ACC112 (cell line): ENCODE measurements at regions not wholly inside any gene's neighbourhood (a gene's known extent, or its start where the extent isn't known, plus 50 kb on each side); places are given as distances from the start of the nearest gene placed in this dataset.
"Not testable (repeated sequence)": the region's sequence is repeated elsewhere in the genome, so short reads cannot be mapped to it uniquely, and the experiment has no call there.

Source experiments
- H2AFZ ChIP-seq: fragments of 200-600 bp; sonication (generic); one replicate; pipeline ENCODE4 v1.6.0; 2017; ENCODE audit warnings: antibody characterized with exemption, low read length; ENCODE audit not compliant: unreplicated experiment
- H3K27ac ChIP-seq: fragments of 200-600 bp; sonication (generic); 2 replicates; pipeline ENCODE4 v1.5.1; 2014; ENCODE audit warnings: low read depth, mild to moderate bottlenecking, antibody characterized with exemption, low read length, moderate library complexity
- H3K27me3 ChIP-seq: fragments of 200-600 bp; sonication (generic); 2 replicates; pipeline ENCODE4 v1.6.1; 2014; ENCODE audit warnings: mild to moderate bottlenecking, antibody characterized with exemption, low read length, moderate library complexity, mixed read lengths; ENCODE audit not compliant: insufficient read depth
- H3K36me3 ChIP-seq: fragments of 200-600 bp; sonication (generic); 2 replicates; pipeline ENCODE4 v1.6.1; 2016; ENCODE audit warnings: mild to moderate bottlenecking, antibody characterized with exemption, low read length, moderate library complexity, mixed read lengths; ENCODE audit not compliant: insufficient read depth
- H3K4me1 ChIP-seq: fragments of 200-600 bp; sonication (generic); one replicate; pipeline ENCODE4 v1.6.1; 2016; ENCODE audit warnings: low read length, mixed read lengths; ENCODE audit not compliant: insufficient read depth, unreplicated experiment, control insufficient read depth
- H3K4me3 ChIP-seq: fragments of 200-600 bp; sonication (generic); 2 replicates; pipeline ENCODE4 v1.5.1; 2014; ENCODE audit warnings: mild to moderate bottlenecking, low read depth, low read length
- H3K79me2 ChIP-seq: fragments of 200-600 bp; sonication (generic); one replicate; pipeline ENCODE4 v1.6.0; 2016; ENCODE audit warnings: low read length; ENCODE audit not compliant: control insufficient read depth, unreplicated experiment, insufficient read depth

- H3K27me3 ChIP-seq, H3K4me1 ChIP-seq, H3K4me3 ChIP-seq, H3K79me2 ChIP-seq, H3K36me3 ChIP-seq, H3K27ac ChIP-seq, H2AFZ ChIP-seq: not testable (repeated sequence)
Observed at GRCh38 chr6:125643967-125644661, 105.3 kb upstream of the HEY2 start.

GRCh38 chr6:125647391-125647790, 102.0 kb upstream of the HEY2 start:
- Histone ChIP-seq H3K27me3 (peaks cover 15% of the 10 kb centered on the region), H2AFZ (no peak overlapping the region), H3K4me3 (no peak overlapping the region), H3K36me3 (no peaks in the 10 kb centered on the region), H3K4me1 (no peaks in the 10 kb centered on the region), H3K27ac (no peak overlapping the region), H3K79me2 (no peaks in the 10 kb centered on the region)

- H3K4me3 ChIP-seq: not testable (repeated sequence)
Observed at GRCh38 chr6:125653752-125654151, 95.7 kb upstream of the HEY2 start.

GRCh38 chr6:125655511-125655910, 93.9 kb upstream of the HEY2 start:
- H2AFZ ChIP-seq: no peak overlapping the region
- no peaks in the 10 kb centered on the region for H3K36me3 ChIP-seq
- no peak overlapping the region for H3K4me3 ChIP-seq
- no peak overlapping the region for H3K27ac ChIP-seq
- peaks cover 14% of the 10 kb centered on the region for H3K27me3 ChIP-seq
- H3K4me1 ChIP-seq: no peaks in the 10 kb centered on the region
- no peaks in the 10 kb centered on the region for H3K79me2 ChIP-seq

More at GRCh38 chr6:125653752-125654151, 95.7 kb upstream of the HEY2 start:
- not testable (repeated sequence) for H3K4me1 ChIP-seq, H3K36me3 ChIP-seq, H2AFZ ChIP-seq, H3K27ac ChIP-seq, H3K79me2 ChIP-seq
- peaks cover 22% of the 10 kb centered on the region for H3K27me3 ChIP-seq

GRCh38 chr6:125656287-125656870, 93.1 kb upstream of the HEY2 start:
- Histone ChIP-seq H2AFZ (no peak overlapping the region), H3K27ac (no peak overlapping the region), H3K4me3 (no peak overlapping the region), H3K79me2 (no peaks in the 10 kb centered on the region), H3K27me3 (peaks cover 10% of the 10 kb centered on the region), H3K36me3 (no peaks in the 10 kb centered on the region), H3K4me1 (no peaks in the 10 kb centered on the region)

- Histone ChIP-seq H3K4me3 (no peak overlapping the region), H3K36me3 (no peaks in the 10 kb centered on the region), H3K79me2 (no peaks in the 10 kb centered on the region), H3K27me3 (peaks cover 7% of the 10 kb centered on the region), H3K4me1 (no peaks in the 10 kb centered on the region), H2AFZ (no peak overlapping the region), H3K27ac (no peak overlapping the region)
Observed at GRCh38 chr6:125658136-125658535, 91.3 kb upstream of the HEY2 start.

- H3K79me2 ChIP-seq: no peaks in the 10 kb centered on the region
- no peak overlapping the region for H3K4me3 ChIP-seq
- peaks cover 7% of the 10 kb centered on the region for H3K27me3 ChIP-seq
- H3K4me1 ChIP-seq: no peaks in the 10 kb centered on the region
- H2AFZ ChIP-seq: no peak overlapping the region
- no peaks in the 10 kb centered on the region for H3K36me3 ChIP-seq
- no peak overlapping the region for H3K27ac ChIP-seq
Observed at GRCh38 chr6:125658759-125659431, 90.5 kb upstream of the HEY2 start.

GRCh38 chr6:125659887-125660286, 89.5 kb upstream of the HEY2 start:
- Histone ChIP-seq H3K27ac (no peak overlapping the region), H3K79me2 (no peaks in the 10 kb centered on the region), H3K4me3 (no peak overlapping the region), H2AFZ (no peak overlapping the region), H3K4me1 (no peaks in the 10 kb centered on the region), H3K36me3 (no peaks in the 10 kb centered on the region), H3K27me3 (peaks cover 7% of the 10 kb centered on the region)

GRCh38 chr6:125662296-125662695, 87.1 kb upstream of the HEY2 start:
- Histone ChIP-seq H3K4me3 (peak overlapping the region; percentile 56), H2AFZ (no peak overlapping the region)

GRCh38 chr6:125665295-125665814, 84.1 kb upstream of the HEY2 start:
- no peak overlapping the region for H2AFZ ChIP-seq
- H3K36me3 ChIP-seq: no peaks in the 10 kb centered on the region
- no peak overlapping the region for H3K27ac ChIP-seq
- H3K4me1 ChIP-seq: no peaks in the 10 kb centered on the region
- H3K27me3 ChIP-seq: peaks cover 33% of the 10 kb centered on the region
- no peak overlapping the region for H3K4me3 ChIP-seq
- no peaks in the 10 kb centered on the region for H3K79me2 ChIP-seq

More at GRCh38 chr6:125662296-125662695, 87.1 kb upstream of the HEY2 start:
- no peaks in the 10 kb centered on the region for H3K36me3 ChIP-seq
- peaks cover 10% of the 10 kb centered on the region for H3K27me3 ChIP-seq
- no peaks in the 10 kb centered on the region for H3K4me1 ChIP-seq
- H3K79me2 ChIP-seq: no peaks in the 10 kb centered on the region
- no peak overlapping the region for H3K27ac ChIP-seq
